K562 (cell line): ENCODE measurements at regions not wholly inside any gene's neighbourhood (a gene's known extent, or its start where the extent isn't known, plus 50 kb on each side); places are given as distances from the start of the nearest gene placed in this dataset.

Source experiments
- ATAC-seq: fragments of 200-7000 bp; cut with Tn5 transposase; 3 replicates; pipeline ENCODE4 v1.9.1; 2020; ENCODE audit warnings: moderate library complexity
- BruUV-seq: library from RNA; stranded (reverse); fragments of 400-500 nt; replicated peaks from 2 replicates; lab custom pipeline; 2021; lab: Mats Ljungman, UMichigan
- CTCF ChIA-PET: fragments of 300-600 bp; formaldehyde crosslinking; extraction: SDS; loops from one replicate; lab custom pipeline; 2021; ENCODE audit warnings: low intra/inter-chr PET ratio; lab: Yijun Ruan, JAX
- POLR2A ChIA-PET: fragments of 300-600, 350-650 bp; sonication (Branson Sonifier 250); formaldehyde crosslinking; extraction: SDS; loops from one replicate; lab custom pipeline; 2021; ENCODE audit warnings: antibody characterized with exemption, inconsistent platforms; lab: Yijun Ruan, JAX
- DNase-seq, 4 experiments: peaks; one replicate each; pipeline versions ENCODE4 v3.0.0 to v3.0.0-alpha.2; 2011 to 2018; ENCODE audit warnings: low spot score in 3 of 4, mixed read lengths in 3 of 4; ENCODE audit errors: extremely low read depth in 1 of 4
- FAIRE-seq: peaks from 2 replicates; lab custom pipeline; 2011; peaks lifted over from hg19 to GRCh38; lab: Jason Lieb, UNC
- H2AFZ ChIP-seq: 2 replicates; pipeline ENCODE4 v1.6.0; 2011; ENCODE audit warnings: low read depth, low read length, control low read depth, inconsistent platforms
- H3K27ac ChIP-seq: fragments of 200-600 bp; 3 replicates; pipeline ENCODE4 v1.8.0; 2011; ENCODE audit warnings: low read depth, mild to moderate bottlenecking, control low read depth, inconsistent platforms, low read length, moderate library complexity, mixed read lengths; ENCODE audit errors: extremely low read depth
- H3K27me3 ChIP-seq, 2 experiments: fragments of 300-600 bp in 1 of 2; 2 replicates in 1 of 2; 3 replicates in 1 of 2; pipeline versions ENCODE4 v1.6.0 to v1.8.0; 2011; ENCODE audit warnings: inconsistent platforms in 2 of 2, low read length in 2 of 2, mild to moderate bottlenecking in 1 of 2, mixed read lengths in 1 of 2, moderate library complexity in 1 of 2; ENCODE audit not compliant: control insufficient read depth in 2 of 2, insufficient read depth in 2 of 2
- H3K36me3 ChIP-seq: fragments of 300-600 bp; 3 replicates; pipeline ENCODE4 v1.8.0; 2011; ENCODE audit warnings: mild to moderate bottlenecking, low read length, inconsistent platforms; ENCODE audit not compliant: control insufficient read depth, insufficient read depth
- H3K4me1 ChIP-seq, 2 experiments: fragments of 200-600 bp in 1 of 2; replicated peaks in 1 of 2; 2 replicates in 1 of 2; 3 replicates in 1 of 2; pipeline versions ENCODE4 v1.5.1 to v1.8.0; 2011; ENCODE audit warnings: inconsistent platforms in 2 of 2, low read length in 2 of 2, mild to moderate bottlenecking in 1 of 2, mixed read lengths in 1 of 2, moderate library complexity in 1 of 2; ENCODE audit not compliant: control insufficient read depth in 2 of 2, insufficient read depth in 2 of 2
- H3K4me2 ChIP-seq: 2 replicates; pipeline ENCODE4 v1.6.1; 2011; ENCODE audit warnings: low read length, control low read depth, inconsistent platforms, mixed read lengths; ENCODE audit not compliant: insufficient read depth
- H3K4me3 ChIP-seq: fragments of 200-600 bp; sonication (generic), shearing (Covaris generic); 2 replicates; pipeline ENCODE4 v1.5.1; 2016; ENCODE audit warnings: control low read depth, inconsistent platforms
- H3K79me2 ChIP-seq: fragments of 200-600 bp; 3 replicates; pipeline ENCODE4 v1.8.0; 2011; ENCODE audit warnings: low read length, inconsistent platforms; ENCODE audit not compliant: control insufficient read depth, insufficient read depth
- H3K9ac ChIP-seq, 2 experiments: 2 replicates each; pipeline versions ENCODE4 v1.6.0 to v1.6.1; 2011; ENCODE audit warnings: low read depth in 2 of 2, low read length in 2 of 2, control low read depth in 1 of 2, inconsistent platforms in 1 of 2, mild to moderate bottlenecking in 1 of 2, mixed read lengths in 1 of 2; ENCODE audit not compliant: insufficient read depth in 1 of 2
- H3K9me1 ChIP-seq: one replicate; pipeline ENCODE4 v1.6.0; 2011; ENCODE audit warnings: inconsistent platforms, mild to moderate bottlenecking, low read length, moderate library complexity; ENCODE audit not compliant: control insufficient read depth, insufficient read depth
- H3K9me3 ChIP-seq: replicated peaks from 2 replicates; pipeline ENCODE4 v1.5.1; 2011; ENCODE audit warnings: low read depth, low read length, inconsistent platforms; ENCODE audit not compliant: control insufficient read depth, insufficient read depth
- H4K20me1 ChIP-seq: replicated peaks from 2 replicates; pipeline ENCODE4 v1.6.1; 2011; ENCODE audit warnings: low read length, inconsistent platforms, mixed read lengths; ENCODE audit not compliant: control insufficient read depth, insufficient read depth
- ADNP ChIP-seq: fragments of 200-800 bp; sonication (Bioruptor generic); IDR thresholded peaks from 2 replicates; pipeline ENCODE4 v1.6.1; 2016; ENCODE audit warnings: missing genetic modification characterization, missing compliant biosample characterization
- CHCHD3 ChIP-seq: fragments of 250-450 bp; sonication (Bioruptor Pico); IDR thresholded peaks from 2 replicates; pipeline ENCODE4 v2.1.2; 2022; ENCODE audit warnings: mild to moderate bottlenecking
- MYNN ChIP-seq, 2 experiments: sonication (generic); formaldehyde crosslinking in 1 of 2; IDR thresholded peaks; 2 replicates each; pipeline versions ENCODE4 v1.5.0 to v1.6.1; 2016 to 2020; ENCODE audit warnings: antibody characterized with exemption in 1 of 2, missing genetic modification reagents in 1 of 2
- PHB ChIP-seq: fragments of 250-450 bp; sonication (Bioruptor Pico); IDR thresholded peaks from 2 replicates; pipeline ENCODE4 v1.5.0; 2021
- POLR2A ChIP-seq: fragments of 450-650 bp; conservative IDR thresholded peaks from 2 replicates; pipeline ENCODE4 v1.6.1; 2016
- POLR2AphosphoS2 ChIP-seq: IDR thresholded peaks from 2 replicates; pipeline ENCODE4 v1.6.1; 2012; ENCODE audit warnings: low read length, improper control_type of control experiment
- POLR2AphosphoS5 ChIP-seq: IDR thresholded peaks from 2 replicates; pipeline ENCODE4 v1.6.1; 2011; ENCODE audit warnings: mild to moderate bottlenecking, low read depth, low read length, moderate library complexity; ENCODE audit not compliant: control insufficient read depth, insufficient read depth
- POLR2B ChIP-seq: fragments of 450-650 bp; IDR thresholded peaks from 2 replicates; pipeline ENCODE4 v1.6.1; 2018; ENCODE audit warnings: low read depth; ENCODE audit not compliant: partially characterized antibody
- POLR2G ChIP-seq: fragments of 200-400 bp; formaldehyde crosslinking; IDR thresholded peaks from 2 replicates; pipeline ENCODE4 v1.6.1; 2017; ENCODE audit warnings: low read depth, mild to moderate bottlenecking, antibody characterized with exemption, low read length, moderate library complexity
- POLR3G ChIP-seq: IDR thresholded peaks from 2 replicates; pipeline ENCODE4 v1.6.1; 2011; ENCODE audit not compliant: insufficient read length, insufficient replicate concordance; ENCODE audit errors: extremely low read depth
- SIX5 ChIP-seq, 2 experiments: IDR thresholded peaks; 2 replicates each; pipeline ENCODE4 v1.6.1; 2011; ENCODE audit warnings: low read length in 2 of 2, borderline replicate concordance in 1 of 2, low read depth in 1 of 2, mild to moderate bottlenecking in 1 of 2, moderate library complexity in 1 of 2; ENCODE audit not compliant: insufficient read depth in 1 of 2
- TBL1XR1 ChIP-seq, 2 experiments: IDR thresholded peaks; 2 replicates each; pipeline ENCODE4 v1.6.1; 2012; ENCODE audit warnings: improper control_type of control experiment in 2 of 2, low read length in 2 of 2, mild to moderate bottlenecking in 1 of 2
- TEAD4 ChIP-seq, 2 experiments: sonication (generic) in 1 of 2; formaldehyde crosslinking in 1 of 2; IDR thresholded peaks; 2 replicates each; pipeline versions ENCODE4 v1.6.1 to v1.8.0; 2012 to 2022; ENCODE audit warnings: borderline replicate concordance in 1 of 2, inconsistent platforms in 1 of 2, low read length in 1 of 2, mild to moderate bottlenecking in 1 of 2, missing genetic modification reagents in 1 of 2
- TRIM24 ChIP-seq, 2 experiments: fragments of 450-650 bp; IDR thresholded peaks; 2 replicates each; pipeline ENCODE4 v1.6.1; 2016
- USF1 ChIP-seq: sonication (generic); formaldehyde crosslinking; IDR thresholded peaks from 2 replicates; pipeline ENCODE4 v1.9.0; 2022; ENCODE audit warnings: mild to moderate bottlenecking, missing genetic modification reagents
- ZNF551 ChIP-seq: fragments of 250-450 bp; sonication (Bioruptor Pico); IDR thresholded peaks from 2 replicates; pipeline ENCODE4 v1.5.0; 2021; ENCODE audit warnings: mild to moderate bottlenecking, moderate library complexity
- WGBS: fragments of 100-300 bp; shearing (Covaris generic); methylation state at CpG from one replicate; pipeline ENCODE4 v1.1.6; 2016; ENCODE audit warnings: low coverage, mixed read lengths; ENCODE audit not compliant: insufficient coverage; ENCODE audit errors: missing lambda C conversion rate; 5-methylcytosine and 5-hydroxymethylcytosine counted together
- in situ Hi-C: fragments of 300-500 bp; cut with MboI; formaldehyde crosslinking; loops from 4 replicates; pipeline ENCODE4 v1.15.0; 2018; ENCODE audit warnings: inconsistent platforms, mixed read lengths
- intact Hi-C: fragments of 100-400 bp; cut with micrococcal nuclease; formaldehyde crosslinking; loops from 2 replicates; pipeline ENCODE4 v1.14.2; 2022
- TF ChIP-seq, protein P1 (sequence below): fragments of 250-450 bp; sonication (Bioruptor Pico); IDR thresholded peaks from 2 replicates; pipeline ENCODE4 v1.5.1; 2021; ENCODE audit warnings: mild to moderate bottlenecking
- TF ChIP-seq, protein P2 (sequence below): fragments of 450-650 bp; conservative IDR thresholded peaks from 2 replicates; pipeline ENCODE4 v1.6.1; 2016; ENCODE audit warnings: missing genetic modification characterization, low read depth, mild to moderate bottlenecking, missing compliant biosample characterization, moderate library complexity

DNA sequence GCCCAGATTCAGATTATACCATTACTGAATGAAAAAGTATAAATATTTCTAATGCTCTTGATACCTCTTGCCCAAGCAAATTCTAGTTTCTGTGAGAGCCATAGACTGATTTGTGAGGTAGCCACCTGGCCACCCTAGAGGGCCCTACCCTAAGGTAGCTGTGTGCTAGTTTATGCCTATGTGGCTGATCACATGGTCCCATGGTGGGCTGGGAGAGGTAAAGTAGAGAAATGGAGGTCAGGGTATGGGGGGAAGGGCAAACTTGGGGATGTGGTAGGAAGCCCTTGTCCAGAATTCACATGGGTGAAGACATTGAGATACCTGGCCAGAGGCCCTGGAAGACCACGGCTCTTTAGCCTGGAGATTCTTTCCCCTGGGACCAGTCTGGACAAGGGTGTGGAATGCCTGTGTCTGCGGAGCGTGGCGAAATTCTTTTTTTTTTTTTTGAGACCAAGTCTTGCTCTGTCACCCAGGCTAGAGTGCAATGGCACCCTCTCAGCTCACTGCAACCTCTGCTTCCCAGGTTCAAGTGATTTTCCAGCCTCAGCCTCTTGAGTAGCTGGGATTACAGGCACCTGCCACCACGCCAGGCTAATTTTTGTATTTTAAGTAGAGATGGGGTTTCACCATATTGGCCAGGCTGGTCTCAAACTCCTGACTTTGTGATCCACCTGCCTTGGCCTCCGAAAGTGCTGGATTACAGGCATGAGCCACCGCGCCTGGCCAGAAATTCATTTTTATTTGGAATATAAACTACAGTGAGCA is 639.4 kb downstream of the ACTR3B start:
- Histone ChIP-seq H3K27me3 (no peaks in the 10 kb centered on the region), H3K36me3 (peaks cover 88% of the 10 kb centered on the region), H4K20me1 (no peaks in the 10 kb centered on the region), H3K4me3 (no peak overlapping the region), H3K79me2 (no peaks in the 10 kb centered on the region), H3K27ac (no peak overlapping the region), H3K9me1 (no peaks in the 10 kb centered on the region), H3K9ac (no peak overlapping the region), H3K4me2 (no peak overlapping the region), H2AFZ (no peak overlapping the region), H3K4me1 (peaks cover 0 to 3% of the 10 kb centered on the region in 2 experiments; a peak in 1 of 5 replicates), H3K9me3 (no peaks in the 10 kb centered on the region)
- ATAC-seq (peak; percentile 40), FAIRE-seq (no peak), DNase-seq (no peak)
- CTCF ChIA-PET: no interaction called here
- WGBS: 93% methylated on average over 8 of the region's 8 CpGs
- POLR2A ChIA-PET: interaction anchor here (0.6 to 1.2 kb wide), 5 partner anchors 9 to 1772 kb away, joined by 3 to 4 read pairs (median 3); no protein-coding TSS in a partner anchor
- in situ Hi-C loops (no loop called here), intact Hi-C loops (no loop called here)
- no TSS peak for BruUV-seq
- TF ChIP-seq POLR2A (peak; percentile 77), PHB (CRISPR knock-in tag) (no peak), POLR2AphosphoS2 (peak; percentile 83; the same call in 1 of the 2 replicates), POLR2G (peak; percentile 50; the same call in 1 of the 2 replicates), POLR3G (no peak), POLR2B (peak; percentile 70), USF1 (no peak), MYNN (IDR thresholded peaks at IDR 0.05) (peak; percentile 4; the same call in 1 of the 2 replicates), MYNN (CRISPR knock-in tag; IDR thresholded peaks at IDR 0.05) (no peak), TRIM24 (IDR thresholded peaks at IDR 0.05) (peak in 1 of 2 experiments; percentile 10; a peak in 1 of 4 replicates), ADNP (tag) (no peak), TBL1XR1 (IDR thresholded peaks at IDR 0.05; ENCODE audit: low read length in 2 of 2) (no peak), CHCHD3 (CRISPR knock-in tag) (0 out of 2 replicates have a peak, but pooled peaks have one; percentile 54), TEAD4 (IDR thresholded peaks at IDR 0.05; ENCODE audit: low read length) (no peak), TEAD4 (CRISPR knock-in tag; IDR thresholded peaks at IDR 0.05; ENCODE audit: borderline replicate concordance) (no peak), ZNF551 (CRISPR knock-in tag) (no peak), POLR2AphosphoS5 (peak; percentile 67), SIX5 (IDR thresholded peaks at IDR 0.05; ENCODE audit: borderline replicate concordance in 1 of 2, insufficient read depth in 1 of 2, low read depth in 1 of 2, low read length in 2 of 2) (no peak)
- TF ChIP-seq, protein P1, sequence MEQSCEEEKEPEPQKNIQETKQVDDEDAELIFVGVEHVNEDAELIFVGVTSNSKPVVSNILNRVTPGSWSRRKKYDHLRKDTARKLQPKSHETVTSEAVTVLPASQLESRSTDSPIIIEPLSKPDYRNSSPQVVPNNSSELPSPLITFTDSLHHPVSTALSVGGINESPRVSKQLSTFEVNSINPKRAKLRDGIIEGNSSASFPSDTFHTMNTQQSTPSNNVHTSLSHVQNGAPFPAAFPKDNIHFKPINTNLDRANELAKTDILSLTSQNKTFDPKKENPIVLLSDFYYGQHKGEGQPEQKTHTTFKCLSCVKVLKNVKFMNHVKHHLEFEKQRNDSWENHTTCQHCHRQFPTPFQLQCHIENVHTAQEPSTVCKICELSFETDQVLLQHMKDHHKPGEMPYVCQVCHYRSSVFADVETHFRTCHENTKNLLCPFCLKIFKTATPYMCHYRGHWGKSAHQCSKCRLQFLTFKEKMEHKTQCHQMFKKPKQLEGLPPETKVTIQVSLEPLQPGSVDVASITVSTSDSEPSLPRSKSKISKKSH (CRISPR knock-in tag): no peak
- TF ChIP-seq, protein P2, sequence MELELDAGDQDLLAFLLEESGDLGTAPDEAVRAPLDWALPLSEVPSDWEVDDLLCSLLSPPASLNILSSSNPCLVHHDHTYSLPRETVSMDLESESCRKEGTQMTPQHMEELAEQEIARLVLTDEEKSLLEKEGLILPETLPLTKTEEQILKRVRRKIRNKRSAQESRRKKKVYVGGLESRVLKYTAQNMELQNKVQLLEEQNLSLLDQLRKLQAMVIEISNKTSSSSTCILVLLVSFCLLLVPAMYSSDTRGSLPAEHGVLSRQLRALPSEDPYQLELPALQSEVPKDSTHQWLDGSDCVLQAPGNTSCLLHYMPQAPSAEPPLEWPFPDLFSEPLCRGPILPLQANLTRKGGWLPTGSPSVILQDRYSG (tag): no peak
